Suprapubic skin (tissue), 4 donors: ENCODE measurements at regions not wholly inside any gene's neighbourhood (a gene's known extent, or its start where the extent isn't known, plus 50 kb on each side); places are given as distances from the start of the nearest gene placed in this dataset.
A peak's percentile ranks its signal among the peaks of the same experiment; 100 is the strongest.

ENCODE experiments used
- DNase-seq, 2 donors: peaks; one replicate each; pipeline ENCODE4 v3.0.0-alpha.2; 2019; ENCODE audit warnings: low spot score in 2 of 2
- H3K27ac ChIP-seq: fragments of 200-600 bp; sonication (generic); one replicate; pipeline ENCODE4 v1.5.1; 2019
- H3K27me3 ChIP-seq: fragments of 200-600 bp; sonication (generic); one replicate; pipeline ENCODE4 v1.5.1; 2019
- H3K36me3 ChIP-seq: fragments of 200-600 bp; sonication (generic); one replicate; pipeline ENCODE4 v1.5.1; 2019
- H3K4me1 ChIP-seq: fragments of 200-600 bp; sonication (generic); one replicate; pipeline ENCODE4 v1.5.1; 2019
- H3K4me3 ChIP-seq: fragments of 200-600 bp; sonication (generic); one replicate; pipeline ENCODE4 v1.5.1; 2019; ENCODE audit warnings: mild to moderate bottlenecking
- H3K9me3 ChIP-seq: fragments of 200-600 bp; sonication (generic); one replicate; pipeline ENCODE4 v1.5.1; 2019
- EP300 ChIP-seq: sonication (generic); formaldehyde crosslinking; IDR thresholded peaks from one replicate; pipeline ENCODE4 v1.6.1; 2017; ENCODE audit warnings: antibody characterized with exemption
- POLR2A ChIP-seq, 2 donors: fragments of 450-650 bp; IDR thresholded peaks; one replicate each; pipeline ENCODE4 v1.6.1; 2017; ENCODE audit warnings: antibody characterized with exemption in 2 of 2, mild to moderate bottlenecking in 2 of 2, moderate library complexity in 2 of 2
- POLR2AphosphoS5 ChIP-seq, 3 donors: sonication (generic); formaldehyde crosslinking; IDR thresholded peaks; one replicate each; pipeline ENCODE4 v1.6.1; 2017; ENCODE audit warnings: antibody characterized with exemption in 3 of 3
- WGBS: methylation state at CpG from one replicate; pipeline ENCODE4 v1.1.5; 2018; 5-methylcytosine and 5-hydroxymethylcytosine counted together
- TF ChIP-seq, protein P1 (sequence below), 2 donors: fragments of 200-600 bp in 1 of 2; fragments of 450-650 bp in 1 of 2; sonication (generic) in 1 of 2; IDR thresholded peaks; one replicate each; pipeline ENCODE4 v1.5.1; 2016 to 2019; ENCODE audit warnings: antibody characterized with exemption in 2 of 2, mild to moderate bottlenecking in 1 of 2, moderate library complexity in 1 of 2

DNA sequence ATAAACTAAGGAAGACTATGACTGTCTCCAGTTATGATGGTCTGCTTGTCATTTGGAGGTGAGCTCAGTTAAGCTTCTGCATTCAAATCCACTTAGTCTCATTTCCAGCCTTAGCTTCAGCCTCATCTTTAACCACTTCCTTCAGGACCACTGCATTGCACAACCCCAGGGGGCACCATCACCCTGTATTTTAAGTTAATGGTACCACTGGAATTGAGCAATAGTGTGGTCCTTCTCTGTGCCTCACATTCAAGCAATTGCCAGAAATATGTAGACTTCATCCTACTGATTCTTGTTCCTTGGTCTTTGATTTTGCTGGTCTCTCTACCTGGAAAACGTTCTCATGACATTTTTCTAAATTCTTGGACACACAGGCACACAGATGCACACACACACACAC, 131.5 kb upstream of the PTPN3 start:
- DNase-seq: no peak
- Histone ChIP-seq H3K4me1 (peaks cover 4% of the 10 kb centered on the region), H3K9me3 (no peaks in the 10 kb centered on the region), H3K27me3 (no peaks in the 10 kb centered on the region), H3K27ac (no peak overlapping the region), H3K4me3 (no peak overlapping the region), H3K36me3 (no peaks in the 10 kb centered on the region)
- no peak for TF ChIP-seq EP300
- no peak for TF ChIP-seq POLR2AphosphoS5 (IDR thresholded peaks at IDR 0.05)
- no peak for TF ChIP-seq POLR2A (IDR thresholded peaks at IDR 0.05)
- TF ChIP-seq, protein P1, sequence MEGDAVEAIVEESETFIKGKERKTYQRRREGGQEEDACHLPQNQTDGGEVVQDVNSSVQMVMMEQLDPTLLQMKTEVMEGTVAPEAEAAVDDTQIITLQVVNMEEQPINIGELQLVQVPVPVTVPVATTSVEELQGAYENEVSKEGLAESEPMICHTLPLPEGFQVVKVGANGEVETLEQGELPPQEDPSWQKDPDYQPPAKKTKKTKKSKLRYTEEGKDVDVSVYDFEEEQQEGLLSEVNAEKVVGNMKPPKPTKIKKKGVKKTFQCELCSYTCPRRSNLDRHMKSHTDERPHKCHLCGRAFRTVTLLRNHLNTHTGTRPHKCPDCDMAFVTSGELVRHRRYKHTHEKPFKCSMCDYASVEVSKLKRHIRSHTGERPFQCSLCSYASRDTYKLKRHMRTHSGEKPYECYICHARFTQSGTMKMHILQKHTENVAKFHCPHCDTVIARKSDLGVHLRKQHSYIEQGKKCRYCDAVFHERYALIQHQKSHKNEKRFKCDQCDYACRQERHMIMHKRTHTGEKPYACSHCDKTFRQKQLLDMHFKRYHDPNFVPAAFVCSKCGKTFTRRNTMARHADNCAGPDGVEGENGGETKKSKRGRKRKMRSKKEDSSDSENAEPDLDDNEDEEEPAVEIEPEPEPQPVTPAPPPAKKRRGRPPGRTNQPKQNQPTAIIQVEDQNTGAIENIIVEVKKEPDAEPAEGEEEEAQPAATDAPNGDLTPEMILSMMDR (IDR thresholded peaks at IDR 0.05): no peak
- 68% methylated on average over 1 of the region's 1 CpG for WGBS

DNA sequence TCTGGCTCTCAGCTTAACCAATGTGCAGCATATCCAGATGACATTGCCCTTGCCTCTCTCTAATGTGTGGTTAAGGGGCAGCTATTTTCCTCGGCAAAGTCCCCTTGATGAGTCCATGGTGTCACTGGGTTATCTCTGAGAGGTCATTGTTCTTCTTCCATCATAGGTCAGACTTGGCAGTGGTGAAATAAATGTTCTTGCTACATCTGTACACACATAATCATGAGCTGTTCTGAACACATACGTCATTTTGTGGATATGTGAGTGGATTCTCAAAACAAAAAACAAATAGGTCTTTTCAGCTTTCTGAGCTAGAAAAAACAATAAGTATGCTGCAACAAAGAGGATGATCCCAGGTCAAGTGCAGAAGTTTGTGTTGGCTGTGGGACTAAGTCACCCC, 134.7 kb upstream of the PTPN3 start:
- H3K4me1 ChIP-seq: no peaks in the 10 kb centered on the region
- no peak for DNase-seq
- H3K4me3 ChIP-seq: no peak overlapping the region
- H3K27ac ChIP-seq: no peak overlapping the region
- H3K36me3 ChIP-seq: no peaks in the 10 kb centered on the region
- WGBS: 90% methylated on average over 2 of the region's 2 CpGs
- TF ChIP-seq POLR2AphosphoS5 (IDR thresholded peaks at IDR 0.05): no peak
- TF ChIP-seq EP300: no peak
- TF ChIP-seq POLR2A (IDR thresholded peaks at IDR 0.05): no peak
- H3K27me3 ChIP-seq: peaks cover 11% of the 10 kb centered on the region
- H3K9me3 ChIP-seq: no peaks in the 10 kb centered on the region

DNA sequence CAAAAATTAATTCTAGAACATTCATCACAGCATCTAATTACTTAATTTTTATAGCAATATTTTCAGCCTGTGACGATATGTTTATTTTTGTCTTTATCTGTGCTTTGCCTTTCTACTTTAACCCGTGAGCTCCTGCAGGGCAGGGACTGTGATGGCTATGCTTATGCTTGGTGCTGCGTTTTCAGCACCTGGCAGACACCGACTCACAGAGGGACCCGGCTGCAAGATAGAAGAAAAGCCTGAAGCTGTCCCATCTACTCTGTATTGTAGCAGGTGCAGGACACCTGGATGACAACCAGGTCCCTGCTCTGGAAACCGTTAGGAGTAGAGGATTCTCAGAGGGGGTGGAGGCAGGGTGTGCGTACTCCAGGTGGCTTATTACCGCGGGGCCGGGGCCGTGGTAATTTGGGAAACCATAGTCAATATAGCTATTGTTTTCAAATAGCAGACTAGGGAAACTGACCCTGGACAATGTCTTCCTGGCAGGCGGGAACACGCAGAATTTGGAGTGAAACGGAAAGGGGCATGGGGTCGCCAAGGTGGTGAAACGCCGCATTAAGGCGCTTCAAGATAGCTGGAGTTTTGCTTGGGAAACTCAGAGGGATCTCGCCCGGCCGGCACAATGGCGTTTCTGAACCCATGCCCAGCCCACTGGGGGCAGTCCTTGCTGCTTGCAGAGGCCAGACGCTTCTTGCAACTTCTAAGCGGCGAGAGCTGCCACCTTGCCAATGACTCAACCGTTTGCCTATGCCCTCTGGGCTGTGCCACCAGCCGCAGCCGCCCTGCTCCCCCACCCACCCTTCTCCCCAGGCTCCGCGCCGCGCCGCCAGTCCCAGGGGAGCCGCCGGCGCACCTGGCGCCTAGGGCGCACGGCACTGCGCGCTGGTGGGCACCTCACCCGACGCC, 140.1 kb upstream of the PALM2AKAP2 start:
- 4% methylated on average over 39 of the region's 43 CpGs for WGBS
- peaks cover 20% of the 10 kb centered on the region for H3K4me1 ChIP-seq
- H3K27ac ChIP-seq: no peak overlapping the region
- H3K27me3 ChIP-seq: peaks cover 45% of the 10 kb centered on the region
- no peak for TF ChIP-seq POLR2AphosphoS5 (IDR thresholded peaks at IDR 0.05)
- TF ChIP-seq, protein P1 (IDR thresholded peaks at IDR 0.05): no peak
- no peak for TF ChIP-seq EP300
- H3K9me3 ChIP-seq: no peaks in the 10 kb centered on the region
- H3K4me3 ChIP-seq: peak overlapping the region; percentile 59
- no peaks in the 10 kb centered on the region for H3K36me3 ChIP-seq
- DNase-seq: peak in 1 of 2 donors; percentile 55

- peak in 1 of 2 donors; percentile 69 for DNase-seq
- H3K27me3 ChIP-seq: peaks cover 44% of the 10 kb centered on the region
- peaks cover 20% of the 10 kb centered on the region for H3K4me1 ChIP-seq
- peak overlapping the region; percentile 59 for H3K4me3 ChIP-seq
- no peaks in the 10 kb centered on the region for H3K36me3 ChIP-seq
- TF ChIP-seq EP300: no peak
- no peak for TF ChIP-seq POLR2AphosphoS5 (IDR thresholded peaks at IDR 0.05)
- TF ChIP-seq POLR2A (IDR thresholded peaks at IDR 0.05): no peak
- TF ChIP-seq, protein P1 (IDR thresholded peaks at IDR 0.05): no peak
- 1% methylated on average over 46 of the region's 59 CpGs for WGBS
- H3K27ac ChIP-seq: no peak overlapping the region
- no peaks in the 10 kb centered on the region for H3K9me3 ChIP-seq
Measured at GRCh38 chr9:109640580-109641371, 139.2 kb upstream of the PALM2AKAP2 start.

- no peaks in the 10 kb centered on the region for H3K36me3 ChIP-seq
- no peaks in the 10 kb centered on the region for H3K9me3 ChIP-seq
- WGBS: 33% methylated on average over 8 of the region's 8 CpGs
- TF ChIP-seq, protein P1 (IDR thresholded peaks at IDR 0.05): no peak
- TF ChIP-seq POLR2AphosphoS5 (IDR thresholded peaks at IDR 0.05) (no peak), EP300 (no peak), POLR2A (IDR thresholded peaks at IDR 0.05) (no peak)
- DNase-seq: no peak
- H3K27ac ChIP-seq: no peak overlapping the region
- peak overlapping the region; percentile 59 for H3K4me3 ChIP-seq
- peaks cover 42% of the 10 kb centered on the region for H3K27me3 ChIP-seq
- H3K4me1 ChIP-seq: peaks cover 20% of the 10 kb centered on the region
Measured at GRCh38 chr9:109641372-109641659, 138.7 kb upstream of the PALM2AKAP2 start.
